Keratinocyte (primary cell): ENCODE measurements at regions not wholly inside any gene's neighbourhood (a gene's known extent, or its start where the extent isn't known, plus 50 kb on each side); places are given as distances from the start of the nearest gene placed in this dataset.

ENCODE experiments used
- DNase-seq: peaks from one replicate; pipeline ENCODE4 v3.0.0-alpha.2; 2011; ENCODE audit warnings: low read depth, missing footprints, low spot score
- FAIRE-seq: peaks from 2 replicates; lab custom pipeline; 2011; peaks lifted over from hg19 to GRCh38; lab: Jason Lieb, UNC
- H2AFZ ChIP-seq: 2 replicates; pipeline ENCODE4 v1.6.0; 2012; ENCODE audit warnings: low read length, control low read depth, inconsistent platforms; ENCODE audit not compliant: control insufficient read depth
- H3K27ac ChIP-seq: 2 replicates; pipeline ENCODE4 v1.5.1; 2011; ENCODE audit warnings: low read length; ENCODE audit not compliant: control insufficient read depth, insufficient read depth
- H3K27me3 ChIP-seq: 3 replicates; pipeline ENCODE4 v1.6.0; 2011; ENCODE audit warnings: low read length; ENCODE audit not compliant: control insufficient read depth, insufficient read depth; ENCODE audit errors: extremely low read depth
- H3K36me3 ChIP-seq, 2 experiments: 2 replicates in 1 of 2; 3 replicates in 1 of 2; pipeline ENCODE4 v1.5.1; 2011; ENCODE audit warnings: low read length in 2 of 2, mild to moderate bottlenecking in 1 of 2; ENCODE audit not compliant: control insufficient read depth in 2 of 2, insufficient read depth in 2 of 2; ENCODE audit errors: extremely low read depth in 1 of 2
- H3K4me1 ChIP-seq: 3 replicates; pipeline ENCODE4 v1.5.1; 2011; ENCODE audit warnings: low read length; ENCODE audit not compliant: control insufficient read depth, insufficient read depth; ENCODE audit errors: extremely low read depth
- H3K4me2 ChIP-seq: 3 replicates; pipeline ENCODE4 v1.6.0; 2011; ENCODE audit warnings: low read depth, low read length; ENCODE audit not compliant: control insufficient read depth, insufficient read depth; ENCODE audit errors: extremely low read depth
- H3K4me3 ChIP-seq, 3 experiments: fragments of 200-600 bp in 1 of 3; sonication (generic) in 1 of 3; 2 replicates in 2 of 3; 3 replicates in 1 of 3; pipeline ENCODE4 v1.5.1; 2011 to 2016; ENCODE audit warnings: low read length in 3 of 3, mild to moderate bottlenecking in 3 of 3, control low read depth in 2 of 3, inconsistent platforms in 1 of 3, low read depth in 1 of 3, mixed read lengths in 1 of 3, mixed run types in 1 of 3, moderate library complexity in 1 of 3; ENCODE audit not compliant: control insufficient read depth in 2 of 3, insufficient read depth in 2 of 3; ENCODE audit errors: extremely low read depth in 1 of 3
- H3K79me2 ChIP-seq: 2 replicates; pipeline ENCODE4 v1.6.0; 2012; ENCODE audit warnings: low read length; ENCODE audit not compliant: control insufficient read depth, insufficient read depth
- H3K9ac ChIP-seq: 3 replicates; pipeline ENCODE4 v1.6.0; 2011; ENCODE audit warnings: low read length; ENCODE audit not compliant: control insufficient read depth, insufficient read depth; ENCODE audit errors: extremely low read depth
- H3K9me1 ChIP-seq: 3 replicates; pipeline ENCODE4 v1.6.0; 2011; ENCODE audit warnings: low read length; ENCODE audit not compliant: control insufficient read depth, insufficient read depth; ENCODE audit errors: extremely low read depth
- H3K9me3 ChIP-seq: 2 replicates; pipeline ENCODE4 v1.5.1; 2012; ENCODE audit warnings: low read depth, low read length; ENCODE audit not compliant: control insufficient read depth
- H4K20me1 ChIP-seq: 3 replicates; pipeline ENCODE4 v1.6.0; 2011; ENCODE audit warnings: low read length; ENCODE audit not compliant: control insufficient read depth, insufficient read depth; ENCODE audit errors: extremely low read depth
- CTCF ChIP-seq, 3 experiments: IDR thresholded peaks in 1 of 3; conservative IDR thresholded peaks in 1 of 3; optimal IDR thresholded peaks in 1 of 3; 2 replicates in 2 of 3; 3 replicates in 1 of 3; pipeline versions ENCODE3 to v1.5.1; 2011; ENCODE audit warnings: low read length in 3 of 3, mild to moderate bottlenecking in 3 of 3, moderate library complexity in 2 of 3, control low read depth in 1 of 3, inconsistent platforms in 1 of 3; ENCODE audit not compliant: insufficient read depth in 2 of 3; ENCODE audit errors: extremely low read depth in 1 of 3
- EZH2 ChIP-seq: IDR thresholded peaks from one replicate; pipeline ENCODE4 v1.6.1; 2012; ENCODE audit warnings: inconsistent platforms, mild to moderate bottlenecking, low read length, moderate library complexity
- dilution Hi-C: fragments of 300-500 bp; cut with MboI; formaldehyde crosslinking; loops from one replicate; pipeline ENCODE4 v1.7.0; 2020; ENCODE audit warnings: low sequenced_read_pairs; ENCODE audit not compliant: extremely low pct_ligation_motif_present

- FAIRE-seq: no peak
- H3K27ac ChIP-seq: no peak overlapping the region
- H3K79me2 ChIP-seq: no peaks in the 10 kb centered on the region
- no peaks in the 10 kb centered on the region for H3K9me3 ChIP-seq
- H3K9me1 ChIP-seq: no peaks in the 10 kb centered on the region
- dilution Hi-C loops: no loop called here
- TF ChIP-seq CTCF (optimal IDR thresholded peaks at IDR 0.05 in 1 of 3, IDR thresholded peaks at IDR 0.05 in 1 of 3, conservative IDR thresholded peaks at IDR 0.05 in 1 of 3; ENCODE audit: extremely low read depth in 1 of 3, insufficient read depth in 2 of 3, low read length in 3 of 3) (no peak), EZH2 (no peak)
- no peak overlapping the region for H3K9ac ChIP-seq
- DNase-seq: no peak
- no peaks in the 10 kb centered on the region for H4K20me1 ChIP-seq
- no peak overlapping the region for H2AFZ ChIP-seq
- no peaks in the 10 kb centered on the region for H3K27me3 ChIP-seq
- no peak overlapping the region for H3K4me3 ChIP-seq
- H3K36me3 ChIP-seq: no peaks in the 10 kb centered on the region
- H3K4me2 ChIP-seq: no peak overlapping the region
- no peaks in the 10 kb centered on the region for H3K4me1 ChIP-seq
These were observed 412.8 kb upstream of the IRX4 start for GRCh38 chr5:2295476-2295875.

- no peaks in the 10 kb centered on the region for H4K20me1 ChIP-seq
- no peak overlapping the region for H2AFZ ChIP-seq
- no peak overlapping the region for H3K4me2 ChIP-seq
- DNase-seq (no peak), FAIRE-seq (no peak)
- TF ChIP-seq CTCF (optimal IDR thresholded peaks at IDR 0.05 in 1 of 3, IDR thresholded peaks at IDR 0.05 in 1 of 3, conservative IDR thresholded peaks at IDR 0.05 in 1 of 3; ENCODE audit: extremely low read depth in 1 of 3, insufficient read depth in 2 of 3, low read length in 3 of 3) (no peak), EZH2 (no peak)
- no peak overlapping the region for H3K27ac ChIP-seq
- H3K9ac ChIP-seq: no peak overlapping the region
- no peaks in the 10 kb centered on the region for H3K9me3 ChIP-seq
- no peak overlapping the region for H3K4me3 ChIP-seq
- H3K36me3 ChIP-seq: no peaks in the 10 kb centered on the region
- no peaks in the 10 kb centered on the region for H3K27me3 ChIP-seq
- H3K79me2 ChIP-seq: no peaks in the 10 kb centered on the region
- H3K4me1 ChIP-seq: no peaks in the 10 kb centered on the region
- dilution Hi-C loops: no loop called here
- no peaks in the 10 kb centered on the region for H3K9me1 ChIP-seq
These were observed 411.2 kb upstream of the IRX4 start for GRCh38 chr5:2293906-2294305.
